HL-60 (cell line): ENCODE measurements at regions not wholly inside any gene's neighbourhood (a gene's known extent, or its start where the extent isn't known, plus 50 kb on each side); places are given as distances from the start of the nearest gene placed in this dataset.

Experiments
- GABPA ChIP-seq: IDR thresholded peaks from 2 replicates; pipeline ENCODE4 v1.6.1; 2012; ENCODE audit warnings: low read depth
- POLR2AphosphoS5 ChIP-seq: IDR thresholded peaks from 2 replicates; pipeline ENCODE4 v1.6.1; 2012; ENCODE audit warnings: low read depth
- SPI1 ChIP-seq: IDR thresholded peaks from 2 replicates; pipeline ENCODE4 v1.6.1; 2012; ENCODE audit warnings: low read depth, mild to moderate bottlenecking, borderline replicate concordance
- TF ChIP-seq, protein P1 (sequence below): IDR thresholded peaks from one replicate; pipeline ENCODE4 v1.5.1; 2011; ENCODE audit warnings: low read length, control low read depth, inconsistent platforms; ENCODE audit not compliant: insufficient read depth
- TF ChIP-seq, protein P2 (sequence below): IDR thresholded peaks from 2 replicates; pipeline ENCODE4 v1.6.1; 2012; ENCODE audit warnings: low read depth; ENCODE audit not compliant: insufficient replicate concordance

DNA sequence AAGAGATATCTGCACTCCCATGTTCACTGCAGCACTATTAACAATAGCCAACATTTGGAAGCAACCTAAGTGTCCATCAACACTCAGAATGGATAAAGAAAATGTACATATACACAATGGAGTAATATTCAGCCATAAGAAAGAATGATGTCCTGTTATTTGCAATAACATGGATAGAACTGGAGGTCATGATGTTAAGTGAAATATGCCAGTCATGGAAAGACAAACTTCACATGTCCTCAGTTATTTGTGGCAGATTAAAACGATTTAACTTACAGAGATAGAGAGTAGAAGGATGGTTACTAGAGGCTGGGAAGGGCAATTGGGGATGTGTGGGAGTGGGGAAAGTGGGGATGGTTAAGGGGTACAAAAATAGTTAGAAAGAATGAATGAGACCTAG lies 110.3 kb upstream of the PCSK5 start:
- TF ChIP-seq, protein P1, sequence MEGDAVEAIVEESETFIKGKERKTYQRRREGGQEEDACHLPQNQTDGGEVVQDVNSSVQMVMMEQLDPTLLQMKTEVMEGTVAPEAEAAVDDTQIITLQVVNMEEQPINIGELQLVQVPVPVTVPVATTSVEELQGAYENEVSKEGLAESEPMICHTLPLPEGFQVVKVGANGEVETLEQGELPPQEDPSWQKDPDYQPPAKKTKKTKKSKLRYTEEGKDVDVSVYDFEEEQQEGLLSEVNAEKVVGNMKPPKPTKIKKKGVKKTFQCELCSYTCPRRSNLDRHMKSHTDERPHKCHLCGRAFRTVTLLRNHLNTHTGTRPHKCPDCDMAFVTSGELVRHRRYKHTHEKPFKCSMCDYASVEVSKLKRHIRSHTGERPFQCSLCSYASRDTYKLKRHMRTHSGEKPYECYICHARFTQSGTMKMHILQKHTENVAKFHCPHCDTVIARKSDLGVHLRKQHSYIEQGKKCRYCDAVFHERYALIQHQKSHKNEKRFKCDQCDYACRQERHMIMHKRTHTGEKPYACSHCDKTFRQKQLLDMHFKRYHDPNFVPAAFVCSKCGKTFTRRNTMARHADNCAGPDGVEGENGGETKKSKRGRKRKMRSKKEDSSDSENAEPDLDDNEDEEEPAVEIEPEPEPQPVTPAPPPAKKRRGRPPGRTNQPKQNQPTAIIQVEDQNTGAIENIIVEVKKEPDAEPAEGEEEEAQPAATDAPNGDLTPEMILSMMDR = no peak
- TF ChIP-seq POLR2AphosphoS5 (no peak), GABPA (no peak), SPI1 (no peak)
- TF ChIP-seq, protein P2, sequence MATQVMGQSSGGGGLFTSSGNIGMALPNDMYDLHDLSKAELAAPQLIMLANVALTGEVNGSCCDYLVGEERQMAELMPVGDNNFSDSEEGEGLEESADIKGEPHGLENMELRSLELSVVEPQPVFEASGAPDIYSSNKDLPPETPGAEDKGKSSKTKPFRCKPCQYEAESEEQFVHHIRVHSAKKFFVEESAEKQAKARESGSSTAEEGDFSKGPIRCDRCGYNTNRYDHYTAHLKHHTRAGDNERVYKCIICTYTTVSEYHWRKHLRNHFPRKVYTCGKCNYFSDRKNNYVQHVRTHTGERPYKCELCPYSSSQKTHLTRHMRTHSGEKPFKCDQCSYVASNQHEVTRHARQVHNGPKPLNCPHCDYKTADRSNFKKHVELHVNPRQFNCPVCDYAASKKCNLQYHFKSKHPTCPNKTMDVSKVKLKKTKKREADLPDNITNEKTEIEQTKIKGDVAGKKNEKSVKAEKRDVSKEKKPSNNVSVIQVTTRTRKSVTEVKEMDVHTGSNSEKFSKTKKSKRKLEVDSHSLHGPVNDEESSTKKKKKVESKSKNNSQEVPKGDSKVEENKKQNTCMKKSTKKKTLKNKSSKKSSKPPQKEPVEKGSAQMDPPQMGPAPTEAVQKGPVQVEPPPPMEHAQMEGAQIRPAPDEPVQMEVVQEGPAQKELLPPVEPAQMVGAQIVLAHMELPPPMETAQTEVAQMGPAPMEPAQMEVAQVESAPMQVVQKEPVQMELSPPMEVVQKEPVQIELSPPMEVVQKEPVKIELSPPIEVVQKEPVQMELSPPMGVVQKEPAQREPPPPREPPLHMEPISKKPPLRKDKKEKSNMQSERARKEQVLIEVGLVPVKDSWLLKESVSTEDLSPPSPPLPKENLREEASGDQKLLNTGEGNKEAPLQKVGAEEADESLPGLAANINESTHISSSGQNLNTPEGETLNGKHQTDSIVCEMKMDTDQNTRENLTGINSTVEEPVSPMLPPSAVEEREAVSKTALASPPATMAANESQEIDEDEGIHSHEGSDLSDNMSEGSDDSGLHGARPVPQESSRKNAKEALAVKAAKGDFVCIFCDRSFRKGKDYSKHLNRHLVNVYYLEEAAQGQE = no peak
